PFSK-1 (cell line): ENCODE measurements at regions not wholly inside any gene's neighbourhood (a gene's known extent, or its start where the extent isn't known, plus 50 kb on each side); places are given as distances from the start of the nearest gene placed in this dataset.

Experiments used
- FOXP2 ChIP-seq: optimal IDR thresholded peaks from 2 replicates; pipeline ENCODE3; 2011; ENCODE audit warnings: borderline replicate concordance, control low read depth, inconsistent platforms; ENCODE audit not compliant: insufficient read depth; ENCODE audit errors: extremely low read length, extremely low read depth
- POLR2AphosphoS5 ChIP-seq: IDR thresholded peaks from 2 replicates; pipeline ENCODE4 v1.6.1; 2012; ENCODE audit warnings: low read depth, mild to moderate bottlenecking, control low read depth, low read length, moderate library complexity
- REST ChIP-seq, 2 experiments: IDR thresholded peaks; 2 replicates each; pipeline versions ENCODE4 v1.6.1 to v1.8.0; 2011 to 2012; ENCODE audit warnings: low read depth in 2 of 2, low read length in 2 of 2, control low read depth in 1 of 2, inconsistent platforms in 1 of 2, mild to moderate bottlenecking in 1 of 2, moderate library complexity in 1 of 2; ENCODE audit not compliant: insufficient read depth in 1 of 2
- SIN3A ChIP-seq: IDR thresholded peaks from 2 replicates; pipeline ENCODE4 v1.6.1; 2012; ENCODE audit warnings: mild to moderate bottlenecking, low read length, moderate library complexity, borderline replicate concordance; ENCODE audit not compliant: insufficient read depth
- TAF1 ChIP-seq: IDR thresholded peaks from 2 replicates; pipeline ENCODE4 v1.6.1; 2012; ENCODE audit warnings: low read length, control low read depth, borderline replicate concordance; ENCODE audit not compliant: insufficient read depth

GRCh38 chr10:89975771-89976170 is 274.4 kb downstream of the KIF20B start:
- no peak for TF ChIP-seq TAF1
- TF ChIP-seq REST (IDR thresholded peaks at IDR 0.05; ENCODE audit: insufficient read depth in 1 of 2, low read depth in 2 of 2, low read length in 2 of 2) = no peak
- TF ChIP-seq FOXP2 = no peak
- TF ChIP-seq SIN3A = no peak
- no peak for TF ChIP-seq POLR2AphosphoS5
